Fibroblast of pulmonary artery (primary cell): ENCODE measurements at regions not wholly inside any gene's neighbourhood (a gene's known extent, or its start where the extent isn't known, plus 50 kb on each side); places are given as distances from the start of the nearest gene placed in this dataset.

Experiments
- DNase-seq: peaks from one replicate; pipeline ENCODE4 v3.0.0-alpha.2; 2010; ENCODE audit warnings: low read depth
- H3K4me3 ChIP-seq: replicated peaks from 2 replicates; pipeline ENCODE4 v1.5.1; 2011; ENCODE audit warnings: low read depth, mild to moderate bottlenecking, control low read depth, low read length, moderate library complexity
- CTCF ChIP-seq: IDR thresholded peaks from 2 replicates; pipeline ENCODE4 v1.5.1; 2011; ENCODE audit warnings: mild to moderate bottlenecking, control low read depth, low read length, inconsistent platforms; ENCODE audit errors: missing control alignments

- no peak for DNase-seq
- no peak overlapping the region for H3K4me3 ChIP-seq
- TF ChIP-seq CTCF = no peak
These were observed 382.4 kb upstream of the XYLT1 start for GRCh38 chr16:17852977-17853702.

GRCh38 chr16:17850581-17851250, 380.0 kb upstream of the XYLT1 start:
- DNase-seq = no peak
- H3K4me3 ChIP-seq = no peak overlapping the region
- TF ChIP-seq CTCF = no peak

GRCh38 chr16:17847234-17847795, 376.6 kb upstream of the XYLT1 start:
- DNase-seq = no peak
- TF ChIP-seq CTCF = no peak
- no peak overlapping the region for H3K4me3 ChIP-seq

- no peak for TF ChIP-seq CTCF
- no peak overlapping the region for H3K4me3 ChIP-seq
- DNase-seq = no peak
These were observed 375.3 kb upstream of the XYLT1 start for GRCh38 chr16:17846030-17846429.

GRCh38 chr16:17845031-17845430, 374.3 kb upstream of the XYLT1 start:
- DNase-seq = no peak
- H3K4me3 ChIP-seq = no peak overlapping the region
- no peak for TF ChIP-seq CTCF

- DNase-seq = no peak
- no peak overlapping the region for H3K4me3 ChIP-seq
- no peak for TF ChIP-seq CTCF
These were observed 373.1 kb upstream of the XYLT1 start for GRCh38 chr16:17843905-17844304.
